ENCODE measurements at regions not wholly inside any gene's neighbourhood (a gene's known extent, or its start where the extent isn't known, plus 50 kb on each side); places are given as distances from the start of the nearest gene placed in this dataset.

- Mint-ChIP-seq H3K27ac (no peak overlapping the region), H3K36me3 (ENCODE audit: low read depth) (no peaks in the 10 kb centered on the region), H3K27me3 (no peaks in the 10 kb centered on the region), H3K9me3 (peaks cover 2% of the 10 kb centered on the region), H3K4me3 (no peak overlapping the region), H3K4me1 (no peaks in the 10 kb centered on the region)
- no peak for DNase-seq
- intact Hi-C loops (cut with micrococcal nuclease), result no loop called here
- ATAC-seq (ENCODE audit: low read depth), result no peak
- ChIA-PET POLR2A (no interaction called here), CTCF (no interaction called here)
- no peak for TF ChIP-seq CTCF (IDR thresholded peaks at IDR 0.05)
These were observed 314.3 kb downstream of the C16orf95 start for GRCh38 chr16:87002717-87003413.

DNA sequence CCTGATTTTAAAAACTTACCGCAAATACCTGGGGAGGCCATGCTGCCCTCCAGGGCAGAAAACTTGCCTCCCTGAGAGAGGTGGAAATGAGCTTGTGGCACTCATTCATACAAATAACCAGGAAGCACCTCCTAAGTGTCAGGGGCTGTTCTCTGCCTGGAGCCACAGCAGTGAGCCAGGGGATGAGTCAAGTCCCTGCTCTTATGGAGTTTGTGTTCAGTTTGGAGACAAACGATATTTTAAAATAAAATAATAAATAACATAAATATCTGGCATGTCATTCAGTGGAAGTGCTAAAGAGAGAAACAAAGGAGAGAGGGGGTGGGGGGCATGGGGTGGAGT is 313.8 kb downstream of the C16orf95 start:
- no peaks in the 10 kb centered on the region for H3K36me3 Mint-ChIP-seq (ENCODE audit: low read depth)
- no peaks in the 10 kb centered on the region for H3K4me1 Mint-ChIP-seq
- DNase-seq (no peak), ATAC-seq (ENCODE audit: low read depth) (no peak)
- no peak for TF ChIP-seq CTCF (IDR thresholded peaks at IDR 0.05)
- ChIA-PET CTCF (no interaction called here), POLR2A (no interaction called here)
- H3K27ac Mint-ChIP-seq, result no peak overlapping the region
- H3K4me3 Mint-ChIP-seq, result no peak overlapping the region
- intact Hi-C loops (cut with micrococcal nuclease), result no loop called here
- H3K27me3 Mint-ChIP-seq, result no peaks in the 10 kb centered on the region
- peaks cover 2% of the 10 kb centered on the region for H3K9me3 Mint-ChIP-seq

- POLR2A ChIA-PET, result no interaction called here
- CTCF ChIA-PET, result no interaction called here
- Mint-ChIP-seq H3K27ac (no peak overlapping the region), H3K9me3 (peaks cover 2% of the 10 kb centered on the region), H3K4me1 (no peaks in the 10 kb centered on the region), H3K27me3 (no peaks in the 10 kb centered on the region), H3K4me3 (no peak overlapping the region), H3K36me3 (ENCODE audit: low read depth) (no peaks in the 10 kb centered on the region)
- intact Hi-C loops (cut with micrococcal nuclease), result no loop called here
- no peak for DNase-seq
- no peak for ATAC-seq (ENCODE audit: low read depth)
- no peak for TF ChIP-seq CTCF (IDR thresholded peaks at IDR 0.05)
These were observed 311.2 kb downstream of the C16orf95 start for GRCh38 chr16:87006021-87006420.

- TF ChIP-seq CTCF (IDR thresholded peaks at IDR 0.05), result no peak
- Mint-ChIP-seq H3K9me3 (peaks cover 2% of the 10 kb centered on the region), H3K4me1 (no peaks in the 10 kb centered on the region), H3K27ac (no peak overlapping the region), H3K27me3 (no peaks in the 10 kb centered on the region), H3K4me3 (no peak overlapping the region), H3K36me3 (ENCODE audit: low read depth) (no peaks in the 10 kb centered on the region)
- intact Hi-C loops (cut with micrococcal nuclease), result no loop called here
- CTCF ChIA-PET, result no interaction called here
- ATAC-seq (ENCODE audit: low read depth), result no peak
- DNase-seq, result no peak
- POLR2A ChIA-PET, result no interaction called here
These were observed 310.1 kb downstream of the C16orf95 start for GRCh38 chr16:87006789-87007745.

DNA sequence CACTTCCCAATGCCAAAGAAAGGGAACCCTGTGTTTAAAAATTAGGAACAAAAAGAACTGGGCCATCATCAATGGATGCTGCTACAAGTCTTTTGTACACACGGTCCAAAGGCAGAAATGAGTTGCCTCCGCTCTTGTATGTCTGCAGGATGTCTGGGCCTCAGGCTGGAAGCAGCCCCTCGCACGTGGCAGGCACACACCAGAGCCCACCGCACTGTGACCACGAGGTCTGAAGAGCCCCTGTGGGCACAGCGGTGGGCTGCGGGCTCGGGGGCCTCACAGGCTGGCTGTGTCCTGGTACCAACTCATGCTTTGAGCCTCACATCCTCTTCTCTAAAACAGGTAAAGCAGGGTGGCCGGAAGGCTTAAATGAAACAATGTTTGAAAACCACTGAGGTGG is 309.3 kb downstream of the C16orf95 start:
- ChIA-PET CTCF (no interaction called here), POLR2A (no interaction called here)
- H3K27me3 Mint-ChIP-seq, result no peaks in the 10 kb centered on the region
- H3K4me1 Mint-ChIP-seq, result no peaks in the 10 kb centered on the region
- ATAC-seq (ENCODE audit: low read depth) (no peak), DNase-seq (no peak)
- no peaks in the 10 kb centered on the region for H3K36me3 Mint-ChIP-seq (ENCODE audit: low read depth)
- no peak overlapping the region for H3K4me3 Mint-ChIP-seq
- no peak overlapping the region for H3K27ac Mint-ChIP-seq
- intact Hi-C loops (cut with micrococcal nuclease), result no loop called here
- no peak for TF ChIP-seq CTCF (IDR thresholded peaks at IDR 0.05)
- peaks cover 2% of the 10 kb centered on the region for H3K9me3 Mint-ChIP-seq

Measured in activated B cell treated with CpG ODN at 0.5 μM for 24 hours (primary cell).